ENCODE measurements at regions not wholly inside any gene's neighbourhood (a gene's known extent, or its start where the extent isn't known, plus 50 kb on each side); places are given as distances from the start of the nearest gene placed in this dataset.
"Not testable (repeated sequence)": the region's sequence is repeated elsewhere in the genome, so short reads cannot be mapped to it uniquely, and the experiment has no call there.

DNA sequence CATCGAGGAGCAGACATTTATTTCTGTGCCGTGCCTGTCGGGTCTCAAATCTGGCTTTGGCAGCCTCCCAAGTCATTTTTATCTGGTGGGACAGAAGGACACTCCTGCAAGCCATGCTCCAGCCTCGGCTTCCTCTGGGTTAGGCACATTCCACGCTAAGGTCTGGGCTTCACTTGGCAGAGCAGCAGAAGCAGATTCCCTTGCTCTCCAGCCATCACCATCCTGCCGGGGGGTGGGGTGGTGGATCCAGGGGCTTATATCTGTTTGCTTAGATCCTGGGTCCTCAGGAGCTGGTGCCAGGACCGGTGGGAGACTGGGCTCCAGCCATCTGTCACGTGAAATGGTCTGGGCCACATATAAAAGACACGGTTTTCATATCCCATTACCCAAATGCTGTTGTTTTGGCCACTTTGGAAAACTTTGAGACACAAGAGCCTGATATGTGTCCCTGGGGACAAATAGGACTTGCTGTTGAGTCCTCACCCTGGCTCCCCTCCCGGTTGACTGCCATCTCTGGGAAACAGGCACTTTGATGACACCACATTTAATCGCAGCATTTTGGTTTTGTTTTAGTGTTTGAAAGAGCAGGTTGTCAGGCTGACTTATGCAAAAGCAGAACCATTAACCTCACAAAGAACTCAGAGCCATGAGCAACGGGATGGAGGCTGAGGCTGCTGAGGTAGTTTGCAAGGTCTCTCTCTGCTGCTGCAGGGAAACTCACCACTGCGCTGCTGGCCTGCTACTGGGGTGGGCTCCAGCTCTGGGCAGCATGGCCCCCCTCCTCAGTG lies 69.6 kb upstream of the PRMT8 start:
- no peak for TF ChIP-seq ZNF274 (IDR thresholded peaks at IDR 0.05; ENCODE audit: low read depth, low read length)
- no peak overlapping the region for H3K4me3 ChIP-seq (ENCODE audit: low read length)

GRCh38 chr12:3424796-3425195 lies 66.2 kb upstream of the PRMT8 start:
- H3K4me3 ChIP-seq (ENCODE audit: low read length), result not testable (repeated sequence)

DNA sequence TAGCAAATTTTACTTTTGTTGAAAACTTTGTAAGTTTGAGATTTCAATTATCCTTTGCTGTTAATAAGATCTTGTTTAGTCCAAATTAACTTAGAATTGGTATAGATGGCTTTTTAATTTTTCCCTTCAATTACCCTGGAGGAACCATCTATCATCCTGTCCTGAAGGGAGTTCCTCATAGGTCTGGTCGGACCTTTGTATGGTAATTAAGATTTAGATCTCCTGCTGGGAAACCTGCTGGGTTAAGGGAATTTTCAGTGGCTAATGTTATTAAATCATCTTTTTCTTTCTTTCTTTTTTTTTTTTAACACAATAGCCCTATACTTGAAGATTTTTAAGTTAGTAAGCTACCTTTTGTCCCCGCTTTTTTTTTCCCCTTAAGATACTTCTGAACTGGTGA lies 63.0 kb upstream of the PRMT8 start:
- no peak for TF ChIP-seq ZNF274 (IDR thresholded peaks at IDR 0.05; ENCODE audit: low read depth, low read length)
- no peak overlapping the region for H3K4me3 ChIP-seq (ENCODE audit: low read length)

- no peak for TF ChIP-seq ZNF274 (IDR thresholded peaks at IDR 0.05; ENCODE audit: low read depth, low read length)
- no peak overlapping the region for H3K4me3 ChIP-seq (ENCODE audit: low read length)
Observed at GRCh38 chr12:3428631-3429030, 62.4 kb upstream of the PRMT8 start.

- H3K4me3 ChIP-seq (ENCODE audit: low read length), result not testable (repeated sequence)
Observed at GRCh38 chr12:3429523-3429922, 61.5 kb upstream of the PRMT8 start.

DNA sequence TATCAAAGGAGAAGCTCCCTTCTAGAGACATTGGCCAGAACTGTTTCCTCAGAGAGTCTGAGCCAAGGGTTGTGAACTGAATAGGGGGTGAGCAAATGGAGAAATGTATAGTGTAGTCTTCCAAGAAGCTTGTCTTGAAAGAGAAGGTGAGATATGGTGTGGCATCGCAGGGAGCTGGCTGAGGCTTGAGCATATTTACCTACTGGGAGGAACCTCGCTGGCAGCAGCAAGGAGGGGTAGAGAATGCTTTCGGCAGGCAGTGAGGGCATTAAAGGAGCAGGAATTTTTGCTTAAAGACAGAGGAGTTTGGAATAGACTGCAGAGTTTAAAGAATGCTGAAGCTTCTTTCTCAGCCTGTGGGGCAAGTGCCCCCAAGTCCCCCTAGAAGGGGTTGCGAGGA lies 59.3 kb upstream of the PRMT8 start:
- no peak for TF ChIP-seq ZNF274 (IDR thresholded peaks at IDR 0.05; ENCODE audit: low read depth, low read length)
- no peak overlapping the region for H3K4me3 ChIP-seq (ENCODE audit: low read length)

DNA sequence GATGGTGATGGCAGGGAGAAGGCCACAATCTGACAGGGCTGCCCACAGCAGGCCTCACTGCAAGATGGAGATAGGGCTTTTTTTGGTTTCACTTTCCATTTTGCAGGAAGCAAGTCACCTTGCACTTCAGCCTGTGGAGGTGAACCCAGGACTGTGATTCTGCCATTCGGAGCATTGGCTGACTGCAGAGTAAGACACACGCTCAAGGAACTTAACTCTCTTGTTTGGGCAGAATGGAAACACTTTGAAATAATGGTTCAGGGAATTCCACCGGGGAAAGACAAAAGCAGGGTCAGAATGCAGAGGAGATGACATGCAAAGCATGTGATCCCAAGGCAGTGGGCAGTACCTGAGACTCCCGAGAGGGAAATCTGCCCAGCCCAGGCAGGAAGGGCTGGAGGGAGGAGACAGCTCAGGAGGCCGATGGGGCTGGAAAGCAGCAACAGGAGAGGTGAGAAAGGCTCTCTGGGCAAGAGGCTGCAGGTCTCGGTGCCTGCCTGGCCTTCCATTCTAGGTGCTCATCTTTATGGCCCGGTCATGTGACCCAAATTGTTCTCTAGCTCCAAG lies 58.7 kb upstream of the PRMT8 start:
- TF ChIP-seq ZNF274 (IDR thresholded peaks at IDR 0.05; ENCODE audit: low read depth, low read length), result no peak
- no peak overlapping the region for H3K4me3 ChIP-seq (ENCODE audit: low read length)

GRCh38 chr12:3432868-3433267 lies 58.1 kb upstream of the PRMT8 start:
- H3K4me3 ChIP-seq (ENCODE audit: low read length), result no peak overlapping the region
- no peak for TF ChIP-seq ZNF274 (IDR thresholded peaks at IDR 0.05; ENCODE audit: low read depth, low read length)

DNA sequence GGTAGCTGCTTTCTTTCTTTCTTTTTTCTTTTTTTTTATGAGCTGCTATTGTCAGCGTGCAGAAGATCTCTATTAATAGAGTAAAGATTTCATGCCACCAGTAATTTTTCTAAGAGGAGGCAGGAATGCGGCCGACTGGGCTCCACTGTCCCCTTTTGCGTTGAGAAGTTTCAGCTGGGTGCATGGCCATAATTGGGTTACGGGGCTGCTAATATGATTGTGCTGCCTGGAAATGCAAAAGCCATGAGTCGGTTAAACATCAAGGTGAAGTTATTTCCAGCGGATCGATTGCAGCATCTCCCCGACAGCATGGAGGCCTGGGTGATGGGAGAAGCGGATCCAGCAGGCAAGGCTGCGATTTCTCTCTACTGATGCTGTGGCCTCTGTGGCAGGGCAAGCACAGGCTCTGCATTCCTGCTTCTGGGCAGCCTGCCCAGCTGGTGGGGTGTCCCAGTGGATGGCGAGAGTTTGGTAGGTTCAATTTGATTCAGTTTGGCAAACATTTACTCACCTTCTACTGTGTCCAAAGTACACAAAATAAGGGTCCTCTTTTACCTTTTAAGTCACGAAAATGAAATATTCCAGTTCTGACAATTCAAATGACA lies 54.4 kb upstream of the PRMT8 start:
- TF ChIP-seq ZNF274 (IDR thresholded peaks at IDR 0.05; ENCODE audit: low read depth, low read length), result no peak

GRCh38 chr12:3437986-3438385 lies 53.0 kb upstream of the PRMT8 start:
- H3K4me3 ChIP-seq (ENCODE audit: low read length), result no peak overlapping the region
- no peak for TF ChIP-seq ZNF274 (IDR thresholded peaks at IDR 0.05; ENCODE audit: low read depth, low read length)

More for the DNA sequence above, 54.4 kb upstream of the PRMT8 start:
- H3K4me3 ChIP-seq (ENCODE audit: low read length), result no peak overlapping the region

DNA sequence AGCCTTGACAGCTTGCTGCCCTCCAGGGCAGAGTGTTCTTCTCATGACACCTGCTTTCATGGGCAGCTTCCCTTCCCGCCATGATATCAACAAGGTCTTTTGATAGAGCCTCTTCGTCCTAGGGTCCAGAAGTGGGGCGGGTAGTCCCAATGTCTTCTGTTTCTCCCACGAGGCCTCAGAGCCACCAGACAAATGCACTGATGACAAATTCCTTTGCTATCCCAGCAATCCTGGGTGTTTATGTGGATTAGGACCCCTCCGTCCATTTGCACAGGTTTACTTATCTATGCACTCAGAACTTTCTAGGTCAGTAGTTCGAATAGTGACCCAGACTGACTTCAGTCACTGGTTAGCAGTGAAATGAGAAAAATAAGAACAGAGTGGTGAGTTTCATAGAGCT lies 52.6 kb upstream of the PRMT8 start:
- no peak overlapping the region for H3K4me3 ChIP-seq (ENCODE audit: low read length)
- no peak for TF ChIP-seq ZNF274 (IDR thresholded peaks at IDR 0.05; ENCODE audit: low read depth, low read length)
